ENCODE measurements at regions not wholly inside any gene's neighbourhood (a gene's known extent, or its start where the extent isn't known, plus 50 kb on each side); places are given as distances from the start of the nearest gene placed in this dataset.

- TF ChIP-seq CTCF (IDR thresholded peaks at IDR 0.05) (no peak), POLR2A (IDR thresholded peaks at IDR 0.05) (no peak)
These were observed 189.7 kb downstream of the PALM2AKAP2 start for GRCh38 chr9:109969573-109970237.
